Panc1 (cell line): ENCODE measurements at regions not wholly inside any gene's neighbourhood (a gene's known extent, or its start where the extent isn't known, plus 50 kb on each side); places are given as distances from the start of the nearest gene placed in this dataset.

Source experiments
- ATAC-seq: fragments of 200-7000 bp; cut with Tn5 transposase; 2 replicates; pipeline ENCODE4 v1.9.1; 2020; ENCODE audit warnings: mild to moderate bottlenecking, moderate library complexity
- BruUV-seq: library from RNA; stranded (reverse); fragments of 400-500 nt; replicated peaks from 2 replicates; lab custom pipeline; 2021; lab: Mats Ljungman, UMichigan
- CTCF ChIA-PET: fragments of 300-600 bp; sonication (Branson Sonifier 250); formaldehyde crosslinking; loops from one replicate; lab custom pipeline; 2022; ENCODE audit warnings: antibody characterized with exemption; lab: Charles Lee
- POLR2A ChIA-PET: fragments of 300-600 bp; sonication (Branson Sonifier 250); formaldehyde crosslinking; loops from one replicate; lab custom pipeline; 2022; ENCODE audit warnings: antibody characterized with exemption; lab: Charles Lee
- DNase-seq: peaks from one replicate; pipeline ENCODE4 v3.0.0-alpha.2; 2010; ENCODE audit warnings: low read depth, low spot score
- H3K27ac ChIP-seq: 2 replicates; pipeline ENCODE4 v1.5.1; 2011; ENCODE audit warnings: mild to moderate bottlenecking, low read length, inconsistent platforms
- H3K27me3 ChIP-seq: fragments of 200-500 bp; sonication (Bioruptor generic); 2 replicates; pipeline ENCODE4 v1.6.0; 2014; ENCODE audit warnings: low read length, inconsistent platforms; ENCODE audit not compliant: control insufficient read depth, insufficient read depth
- H3K36me3 ChIP-seq: fragments of 200-500 bp; sonication (Bioruptor generic); 2 replicates; pipeline ENCODE4 v1.5.1; 2014; ENCODE audit warnings: inconsistent platforms, mild to moderate bottlenecking, low read length, moderate library complexity; ENCODE audit not compliant: control insufficient read depth, insufficient read depth
- H3K4me1 ChIP-seq: 2 replicates; pipeline ENCODE4 v1.5.1; 2011; ENCODE audit warnings: inconsistent platforms, mild to moderate bottlenecking, low read length, moderate library complexity; ENCODE audit not compliant: control insufficient read depth, insufficient read depth
- H3K4me3 ChIP-seq, 2 experiments: 2 replicates each; pipeline ENCODE4 v1.5.1; 2011 to 2012; ENCODE audit warnings: low read depth in 2 of 2, low read length in 2 of 2, mild to moderate bottlenecking in 2 of 2, inconsistent platforms in 1 of 2, moderate library complexity in 1 of 2
- H3K9me3 ChIP-seq: fragments of 200-500 bp; sonication (Bioruptor generic); 2 replicates; pipeline ENCODE4 v1.5.1; 2014; ENCODE audit warnings: low read depth, mild to moderate bottlenecking, inconsistent platforms, low read length, moderate library complexity; ENCODE audit not compliant: control insufficient read depth, insufficient read depth
- POLR2AphosphoS5 ChIP-seq: IDR thresholded peaks from 2 replicates; pipeline ENCODE4 v1.6.1; 2012; ENCODE audit warnings: mild to moderate bottlenecking, low read depth, low read length, moderate library complexity
- SIN3A ChIP-seq: IDR thresholded peaks from 2 replicates; pipeline ENCODE4 v1.6.1; 2012; ENCODE audit warnings: low read depth, mild to moderate bottlenecking, low read length, moderate library complexity, borderline replicate concordance; ENCODE audit not compliant: insufficient read depth
- TCF7L2 ChIP-seq: IDR thresholded peaks from 2 replicates; pipeline ENCODE4 v1.6.1; 2011; ENCODE audit warnings: mild to moderate bottlenecking, low read depth, low read length, inconsistent platforms
- in situ Hi-C: cut with HindIII; loops from 2 replicates; pipeline ENCODE4 v1.10.0; 2016; ENCODE audit warnings: low sequenced_read_pairs, low pct_unique_long_range_greater_than_20kb
- intact Hi-C: fragments of 100-400 bp; cut with micrococcal nuclease; formaldehyde crosslinking; loops from one replicate; pipeline ENCODE4 v1.10.0; 2022; ENCODE audit not compliant: unreplicated experiment
- TF ChIP-seq, protein P1 (sequence below), 2 experiments: IDR thresholded peaks; 2 replicates each; pipeline ENCODE4 v1.6.1; 2011 to 2012; ENCODE audit warnings: low read depth in 2 of 2, control low read depth in 1 of 2, low read length in 1 of 2, mild to moderate bottlenecking in 1 of 2, moderate library complexity in 1 of 2; ENCODE audit not compliant: insufficient read depth in 1 of 2
- TF ChIP-seq, protein P2 (sequence below): fragments of 450-650 bp; IDR thresholded peaks from 2 replicates; pipeline ENCODE4 v1.5.1; 2017; ENCODE audit warnings: mild to moderate bottlenecking

DNA sequence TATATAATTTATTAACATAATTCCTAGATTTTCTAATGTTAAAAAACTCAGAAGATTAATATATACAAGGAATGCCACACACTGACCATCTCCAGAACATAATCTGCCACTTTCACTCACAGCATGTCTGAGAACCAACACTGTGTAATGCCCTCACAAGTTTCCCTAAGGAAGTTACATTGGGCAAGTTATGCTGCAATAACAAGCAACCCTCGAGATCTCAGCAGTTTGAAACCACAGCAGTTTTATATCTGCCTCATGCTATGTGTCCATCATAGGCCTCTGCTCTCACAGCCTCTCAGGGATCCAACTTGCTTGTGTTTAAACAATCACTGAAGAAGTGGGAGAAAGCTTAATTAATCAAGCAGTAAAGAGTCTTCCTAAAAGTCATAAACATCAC lies 250.0 kb upstream of the SLC7A11 start:
- DNase-seq, result no peak
- no peaks in the 10 kb centered on the region for H3K27me3 ChIP-seq
- intact Hi-C loops, result no loop called here
- no peak overlapping the region for H3K4me3 ChIP-seq
- H3K36me3 ChIP-seq, result no peaks in the 10 kb centered on the region
- BruUV-seq, result no TSS peak
- H3K9me3 ChIP-seq, result no peaks in the 10 kb centered on the region
- ChIA-PET POLR2A (interaction anchor here (0.6 kb wide), 1 partner anchor 373 kb away, joined by 5 read pairs; no protein-coding TSS in a partner anchor), CTCF (no interaction called here)
- in situ Hi-C loops, result no loop called here
- no peak for ATAC-seq
- no peak for TF ChIP-seq SIN3A
- TF ChIP-seq, protein P1, sequence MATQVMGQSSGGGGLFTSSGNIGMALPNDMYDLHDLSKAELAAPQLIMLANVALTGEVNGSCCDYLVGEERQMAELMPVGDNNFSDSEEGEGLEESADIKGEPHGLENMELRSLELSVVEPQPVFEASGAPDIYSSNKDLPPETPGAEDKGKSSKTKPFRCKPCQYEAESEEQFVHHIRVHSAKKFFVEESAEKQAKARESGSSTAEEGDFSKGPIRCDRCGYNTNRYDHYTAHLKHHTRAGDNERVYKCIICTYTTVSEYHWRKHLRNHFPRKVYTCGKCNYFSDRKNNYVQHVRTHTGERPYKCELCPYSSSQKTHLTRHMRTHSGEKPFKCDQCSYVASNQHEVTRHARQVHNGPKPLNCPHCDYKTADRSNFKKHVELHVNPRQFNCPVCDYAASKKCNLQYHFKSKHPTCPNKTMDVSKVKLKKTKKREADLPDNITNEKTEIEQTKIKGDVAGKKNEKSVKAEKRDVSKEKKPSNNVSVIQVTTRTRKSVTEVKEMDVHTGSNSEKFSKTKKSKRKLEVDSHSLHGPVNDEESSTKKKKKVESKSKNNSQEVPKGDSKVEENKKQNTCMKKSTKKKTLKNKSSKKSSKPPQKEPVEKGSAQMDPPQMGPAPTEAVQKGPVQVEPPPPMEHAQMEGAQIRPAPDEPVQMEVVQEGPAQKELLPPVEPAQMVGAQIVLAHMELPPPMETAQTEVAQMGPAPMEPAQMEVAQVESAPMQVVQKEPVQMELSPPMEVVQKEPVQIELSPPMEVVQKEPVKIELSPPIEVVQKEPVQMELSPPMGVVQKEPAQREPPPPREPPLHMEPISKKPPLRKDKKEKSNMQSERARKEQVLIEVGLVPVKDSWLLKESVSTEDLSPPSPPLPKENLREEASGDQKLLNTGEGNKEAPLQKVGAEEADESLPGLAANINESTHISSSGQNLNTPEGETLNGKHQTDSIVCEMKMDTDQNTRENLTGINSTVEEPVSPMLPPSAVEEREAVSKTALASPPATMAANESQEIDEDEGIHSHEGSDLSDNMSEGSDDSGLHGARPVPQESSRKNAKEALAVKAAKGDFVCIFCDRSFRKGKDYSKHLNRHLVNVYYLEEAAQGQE (IDR thresholded peaks at IDR 0.05; ENCODE audit: insufficient read depth in 1 of 2, low read depth in 2 of 2, low read length in 1 of 2), result no peak
- TF ChIP-seq POLR2AphosphoS5, result no peak
- no peak for TF ChIP-seq TCF7L2
- TF ChIP-seq, protein P2, sequence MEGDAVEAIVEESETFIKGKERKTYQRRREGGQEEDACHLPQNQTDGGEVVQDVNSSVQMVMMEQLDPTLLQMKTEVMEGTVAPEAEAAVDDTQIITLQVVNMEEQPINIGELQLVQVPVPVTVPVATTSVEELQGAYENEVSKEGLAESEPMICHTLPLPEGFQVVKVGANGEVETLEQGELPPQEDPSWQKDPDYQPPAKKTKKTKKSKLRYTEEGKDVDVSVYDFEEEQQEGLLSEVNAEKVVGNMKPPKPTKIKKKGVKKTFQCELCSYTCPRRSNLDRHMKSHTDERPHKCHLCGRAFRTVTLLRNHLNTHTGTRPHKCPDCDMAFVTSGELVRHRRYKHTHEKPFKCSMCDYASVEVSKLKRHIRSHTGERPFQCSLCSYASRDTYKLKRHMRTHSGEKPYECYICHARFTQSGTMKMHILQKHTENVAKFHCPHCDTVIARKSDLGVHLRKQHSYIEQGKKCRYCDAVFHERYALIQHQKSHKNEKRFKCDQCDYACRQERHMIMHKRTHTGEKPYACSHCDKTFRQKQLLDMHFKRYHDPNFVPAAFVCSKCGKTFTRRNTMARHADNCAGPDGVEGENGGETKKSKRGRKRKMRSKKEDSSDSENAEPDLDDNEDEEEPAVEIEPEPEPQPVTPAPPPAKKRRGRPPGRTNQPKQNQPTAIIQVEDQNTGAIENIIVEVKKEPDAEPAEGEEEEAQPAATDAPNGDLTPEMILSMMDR, result no peak
- H3K4me1 ChIP-seq, result no peaks in the 10 kb centered on the region
- no peak overlapping the region for H3K27ac ChIP-seq

DNA sequence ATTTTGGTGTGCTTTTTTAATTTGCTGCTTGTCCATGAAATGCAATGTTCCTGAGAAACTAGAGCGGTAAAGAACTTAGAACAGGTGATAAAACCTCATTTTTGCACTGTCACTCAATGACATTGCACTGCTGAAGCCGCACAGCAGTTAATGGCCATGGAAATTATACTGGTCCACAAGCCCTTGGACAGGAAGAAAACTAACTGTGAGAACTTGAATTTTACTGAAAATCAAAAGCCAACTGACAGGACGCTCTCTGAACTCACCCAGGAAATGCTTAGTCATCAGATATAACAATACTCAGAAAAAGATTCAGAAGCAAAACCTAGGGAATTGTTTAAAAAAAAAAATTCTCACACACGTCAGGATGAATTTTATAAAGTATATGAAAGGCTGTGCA lies 246.4 kb upstream of the SLC7A11 start:
- ChIA-PET CTCF (no interaction called here), POLR2A (no interaction called here)
- Histone ChIP-seq H3K27ac (no peak overlapping the region), H3K4me1 (no peaks in the 10 kb centered on the region), H3K36me3 (no peaks in the 10 kb centered on the region), H3K9me3 (no peaks in the 10 kb centered on the region), H3K4me3 (no peak overlapping the region), H3K27me3 (no peaks in the 10 kb centered on the region)
- in situ Hi-C loops, result no loop called here
- intact Hi-C loops, result no loop called here
- no peak for ATAC-seq
- no peak for DNase-seq
- TF ChIP-seq, protein P1 (IDR thresholded peaks at IDR 0.05; ENCODE audit: insufficient read depth in 1 of 2, low read depth in 2 of 2, low read length in 1 of 2), result no peak
- no peak for TF ChIP-seq SIN3A
- no peak for TF ChIP-seq POLR2AphosphoS5
- TF ChIP-seq, protein P2, result no peak
- no peak for TF ChIP-seq TCF7L2
- no TSS peak for BruUV-seq
